ENCODE measurements at regions not wholly inside any gene's neighbourhood (a gene's known extent, or its start where the extent isn't known, plus 50 kb on each side); places are given as distances from the start of the nearest gene placed in this dataset.

DNA sequence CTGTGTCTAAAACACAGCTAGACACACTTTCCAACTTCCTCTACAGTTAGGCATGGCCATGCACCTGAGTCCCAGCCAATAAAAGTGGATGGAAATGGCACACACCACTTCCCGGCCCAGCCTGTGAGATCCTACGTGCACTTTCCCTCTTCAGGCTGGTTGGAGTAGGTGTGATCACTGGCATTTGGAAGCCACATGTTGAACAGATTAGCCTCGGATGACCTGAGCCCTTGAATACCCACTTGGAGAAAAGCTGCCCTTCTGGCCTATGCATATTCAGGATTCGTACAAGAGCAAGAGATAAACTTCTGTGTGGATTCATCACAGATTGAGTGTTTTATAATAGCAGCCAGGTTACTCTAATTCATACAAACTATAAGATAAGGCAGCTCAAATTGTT is 359.0 kb upstream of the SLC30A5 start:
- TF ChIP-seq EZH2phosphoT487 (IDR thresholded peaks at IDR 0.05; ENCODE audit: borderline replicate concordance, low read depth, low read length), result no peak
- TF ChIP-seq, protein P1, sequence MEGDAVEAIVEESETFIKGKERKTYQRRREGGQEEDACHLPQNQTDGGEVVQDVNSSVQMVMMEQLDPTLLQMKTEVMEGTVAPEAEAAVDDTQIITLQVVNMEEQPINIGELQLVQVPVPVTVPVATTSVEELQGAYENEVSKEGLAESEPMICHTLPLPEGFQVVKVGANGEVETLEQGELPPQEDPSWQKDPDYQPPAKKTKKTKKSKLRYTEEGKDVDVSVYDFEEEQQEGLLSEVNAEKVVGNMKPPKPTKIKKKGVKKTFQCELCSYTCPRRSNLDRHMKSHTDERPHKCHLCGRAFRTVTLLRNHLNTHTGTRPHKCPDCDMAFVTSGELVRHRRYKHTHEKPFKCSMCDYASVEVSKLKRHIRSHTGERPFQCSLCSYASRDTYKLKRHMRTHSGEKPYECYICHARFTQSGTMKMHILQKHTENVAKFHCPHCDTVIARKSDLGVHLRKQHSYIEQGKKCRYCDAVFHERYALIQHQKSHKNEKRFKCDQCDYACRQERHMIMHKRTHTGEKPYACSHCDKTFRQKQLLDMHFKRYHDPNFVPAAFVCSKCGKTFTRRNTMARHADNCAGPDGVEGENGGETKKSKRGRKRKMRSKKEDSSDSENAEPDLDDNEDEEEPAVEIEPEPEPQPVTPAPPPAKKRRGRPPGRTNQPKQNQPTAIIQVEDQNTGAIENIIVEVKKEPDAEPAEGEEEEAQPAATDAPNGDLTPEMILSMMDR (conservative IDR thresholded peaks at IDR 0.05; ENCODE audit: low read length), result no peak
- no peak overlapping the region for H3K4me2 ChIP-seq (ENCODE audit: low read length)
- no peaks in the 10 kb centered on the region for H4K20me1 ChIP-seq (ENCODE audit: insufficient read depth, low read length)
- no peak for DNase-seq (ENCODE audit: low spot score)
- CTCF ChIA-PET (ENCODE audit: unreplicated experiment), result no interaction called here
- no peaks in the 10 kb centered on the region for H3K4me1 ChIP-seq (ENCODE audit: insufficient read depth, low read length, poor library complexity, severe bottlenecking)
- H3K9me2 ChIP-seq (ENCODE audit: insufficient read depth, low read length), result no peaks in the 10 kb centered on the region
- H3K9me3 ChIP-seq (ENCODE audit: low read length), result no peaks in the 10 kb centered on the region
- POLR2A ChIA-PET, result no interaction called here
- intact Hi-C loops (cut with micrococcal nuclease; ENCODE audit: unreplicated experiment), result no loop called here
- no peak overlapping the region for H3K4me3 ChIP-seq (ENCODE audit: low read depth, low read length, poor library complexity, severe bottlenecking)
- no peak overlapping the region for H3K27ac ChIP-seq (ENCODE audit: low read depth, low read length, poor library complexity, severe bottlenecking)
- BruUV-seq (replicated peaks), result no TSS peak
- H3K36me3 ChIP-seq (ENCODE audit: insufficient read depth, low read length), result no peaks in the 10 kb centered on the region
- no peaks in the 10 kb centered on the region for H3K79me2 ChIP-seq (ENCODE audit: insufficient read depth, low read depth, low read length)
- no peak overlapping the region for H2AFZ ChIP-seq (ENCODE audit: low read length)

- CTCF ChIA-PET (ENCODE audit: unreplicated experiment), result no interaction called here
- DNase-seq (ENCODE audit: low spot score), result no peak
- H3K79me2 ChIP-seq (ENCODE audit: insufficient read depth, low read depth, low read length), result no peaks in the 10 kb centered on the region
- POLR2A ChIA-PET, result no interaction called here
- H3K9me3 ChIP-seq (ENCODE audit: low read length), result no peaks in the 10 kb centered on the region
- no peaks in the 10 kb centered on the region for H3K9me2 ChIP-seq (ENCODE audit: insufficient read depth, low read length)
- H3K36me3 ChIP-seq (ENCODE audit: insufficient read depth, low read length), result no peaks in the 10 kb centered on the region
- TF ChIP-seq EZH2phosphoT487 (IDR thresholded peaks at IDR 0.05; ENCODE audit: borderline replicate concordance, low read depth, low read length), result no peak
- TF ChIP-seq, protein P1 (conservative IDR thresholded peaks at IDR 0.05; ENCODE audit: low read length), result no peak
- no TSS peak for BruUV-seq (replicated peaks)
- no peaks in the 10 kb centered on the region for H3K4me1 ChIP-seq (ENCODE audit: insufficient read depth, low read length, poor library complexity, severe bottlenecking)
- no peak overlapping the region for H3K4me2 ChIP-seq (ENCODE audit: low read length)
- H4K20me1 ChIP-seq (ENCODE audit: insufficient read depth, low read length), result no peaks in the 10 kb centered on the region
- no peak overlapping the region for H3K27ac ChIP-seq (ENCODE audit: low read depth, low read length, poor library complexity, severe bottlenecking)
- no peak overlapping the region for H2AFZ ChIP-seq (ENCODE audit: low read length)
- intact Hi-C loops (cut with micrococcal nuclease; ENCODE audit: unreplicated experiment), result no loop called here
- H3K4me3 ChIP-seq (ENCODE audit: low read depth, low read length, poor library complexity, severe bottlenecking), result no peak overlapping the region
Measured at GRCh38 chr5:68738236-68738635, 355.6 kb upstream of the SLC30A5 start.

GRCh38 chr5:68738841-68739240 is 355.0 kb upstream of the SLC30A5 start:
- Histone ChIP-seq H3K4me3 (ENCODE audit: low read depth, low read length, poor library complexity, severe bottlenecking) (no peak overlapping the region), H3K9me2 (ENCODE audit: insufficient read depth, low read length) (no peaks in the 10 kb centered on the region), H4K20me1 (ENCODE audit: insufficient read depth, low read length) (no peaks in the 10 kb centered on the region), H3K79me2 (ENCODE audit: insufficient read depth, low read depth, low read length) (no peaks in the 10 kb centered on the region), H3K4me2 (ENCODE audit: low read length) (no peak overlapping the region), H3K4me1 (ENCODE audit: insufficient read depth, low read length, poor library complexity, severe bottlenecking) (no peaks in the 10 kb centered on the region), H3K27ac (ENCODE audit: low read depth, low read length, poor library complexity, severe bottlenecking) (no peak overlapping the region), H3K9me3 (ENCODE audit: low read length) (no peaks in the 10 kb centered on the region), H2AFZ (ENCODE audit: low read length) (no peak overlapping the region), H3K36me3 (ENCODE audit: insufficient read depth, low read length) (no peaks in the 10 kb centered on the region)
- CTCF ChIA-PET (ENCODE audit: unreplicated experiment), result no interaction called here
- intact Hi-C loops (cut with micrococcal nuclease; ENCODE audit: unreplicated experiment), result no loop called here
- POLR2A ChIA-PET, result no interaction called here
- no peak for DNase-seq (ENCODE audit: low spot score)
- BruUV-seq (replicated peaks), result no TSS peak
- no peak for TF ChIP-seq EZH2phosphoT487 (IDR thresholded peaks at IDR 0.05; ENCODE audit: borderline replicate concordance, low read depth, low read length)
- TF ChIP-seq, protein P1 (conservative IDR thresholded peaks at IDR 0.05; ENCODE audit: low read length), result no peak
